Endothelial cell of umbilical vein (primary cell): ENCODE measurements at regions not wholly inside any gene's neighbourhood (a gene's known extent, or its start where the extent isn't known, plus 50 kb on each side); places are given as distances from the start of the nearest gene placed in this dataset.

Source experiments
- BruUV-seq: library from RNA; stranded (reverse); fragments of 400-500 nt; replicated peaks from 2 replicates; lab custom pipeline; 2021; lab: Mats Ljungman, UMichigan
- CTCF ChIA-PET: fragments of 300-600, 350-600 bp; sonication (Branson Sonifier 250); formaldehyde crosslinking; loops from one replicate; lab custom pipeline; 2021; ENCODE audit warnings: antibody characterized with exemption, inconsistent platforms; lab: Charles Lee
- POLR2A ChIA-PET: fragments of 300-600, 350-600 bp; sonication (Branson Sonifier 250); formaldehyde crosslinking; loops from one replicate; lab custom pipeline; 2021; ENCODE audit warnings: antibody characterized with exemption, inconsistent platforms; lab: Charles Lee
- DNase-seq: peaks from one replicate; pipeline ENCODE4 v3.0.0-alpha.2; 2011; ENCODE audit warnings: low read depth, low spot score
- FAIRE-seq: peaks from 2 replicates; lab custom pipeline; 2011; peaks lifted over from hg19 to GRCh38; lab: Jason Lieb, UNC
- H2AFZ ChIP-seq: 2 replicates; pipeline ENCODE4 v1.6.0; 2012; ENCODE audit warnings: low read depth, low read length, control low read depth, inconsistent platforms
- H3K27ac ChIP-seq: 2 replicates; pipeline ENCODE4 v1.5.1; 2011; ENCODE audit warnings: low read depth, mild to moderate bottlenecking, control low read depth, low read length, moderate library complexity; ENCODE audit not compliant: insufficient read depth
- H3K27me3 ChIP-seq, 2 experiments: 2 replicates each; pipeline versions ENCODE4 v1.6.0 to v1.6.1; 2011; ENCODE audit warnings: low read length in 2 of 2, mixed read lengths in 1 of 2; ENCODE audit not compliant: control insufficient read depth in 2 of 2, insufficient read depth in 2 of 2
- H3K36me3 ChIP-seq, 2 experiments: 2 replicates in 1 of 2; 3 replicates in 1 of 2; pipeline ENCODE4 v1.5.1; 2011; ENCODE audit warnings: low read length in 2 of 2, mild to moderate bottlenecking in 1 of 2, moderate library complexity in 1 of 2; ENCODE audit not compliant: control insufficient read depth in 2 of 2, insufficient read depth in 2 of 2; ENCODE audit errors: extremely low read depth in 1 of 2
- H3K4me1 ChIP-seq: 3 replicates; pipeline ENCODE4 v1.5.1; 2011; ENCODE audit warnings: mild to moderate bottlenecking, low read length; ENCODE audit not compliant: control insufficient read depth, insufficient read depth; ENCODE audit errors: extremely low read depth
- H3K4me2 ChIP-seq: 2 replicates; pipeline ENCODE4 v1.6.1; 2011; ENCODE audit warnings: low read length, control low read depth, mixed read lengths; ENCODE audit not compliant: insufficient read depth
- H3K4me3 ChIP-seq, 3 experiments: fragments of 200-600 bp in 1 of 3; sonication (generic), shearing (Covaris generic) in 1 of 3; replicated peaks in 1 of 3; 2 replicates each; pipeline ENCODE4 v1.5.1; 2011 to 2016; ENCODE audit warnings: control low read depth in 3 of 3, low read length in 3 of 3, mild to moderate bottlenecking in 2 of 3, inconsistent platforms in 1 of 3, low read depth in 1 of 3, moderate library complexity in 1 of 3; ENCODE audit not compliant: insufficient read depth in 1 of 3
- H3K79me2 ChIP-seq: 2 replicates; pipeline ENCODE4 v1.6.0; 2012; ENCODE audit warnings: low read length, inconsistent platforms; ENCODE audit not compliant: control insufficient read depth, insufficient read depth
- H3K9ac ChIP-seq: replicated peaks from 2 replicates; pipeline ENCODE3; 2011; ENCODE audit warnings: low read length, control low read depth; ENCODE audit not compliant: insufficient read depth; ENCODE audit errors: extremely low read depth
- H3K9me1 ChIP-seq: replicated peaks from 3 replicates; pipeline ENCODE4 v1.6.0; 2011; ENCODE audit warnings: mild to moderate bottlenecking, low read length; ENCODE audit not compliant: control insufficient read depth, insufficient read depth; ENCODE audit errors: extremely low read depth
- H3K9me3 ChIP-seq: replicated peaks from 2 replicates; pipeline ENCODE4 v1.5.1; 2012; ENCODE audit warnings: low read length, inconsistent platforms; ENCODE audit not compliant: control insufficient read depth, insufficient read depth
- H4K20me1 ChIP-seq: replicated peaks from 2 replicates; pipeline ENCODE3; 2011; ENCODE audit warnings: mild to moderate bottlenecking, low read length; ENCODE audit not compliant: control insufficient read depth, insufficient read depth; ENCODE audit errors: extremely low read depth
- CTCF ChIP-seq, 2 donors: IDR thresholded peaks; 1 replicate in 1 of 2; 2 replicates in 1 of 2; pipeline ENCODE4 v1.5.1; 2011; ENCODE audit warnings: low read length in 2 of 2, mild to moderate bottlenecking in 2 of 2, moderate library complexity in 2 of 2, control low read depth in 1 of 2, inconsistent platforms in 1 of 2, low read depth in 1 of 2; ENCODE audit not compliant: insufficient read depth in 1 of 2; ENCODE audit errors: extremely low read depth in 1 of 2
- EZH2 ChIP-seq: IDR thresholded peaks from 2 replicates; pipeline ENCODE4 v1.6.1; 2012; ENCODE audit warnings: borderline replicate concordance, low read depth, mild to moderate bottlenecking, moderate library complexity, low read length, inconsistent platforms; ENCODE audit not compliant: severe bottlenecking
- FOS ChIP-seq: IDR thresholded peaks from 2 replicates; pipeline ENCODE4 v1.6.1; 2011; ENCODE audit warnings: mild to moderate bottlenecking, low read length, moderate library complexity, borderline replicate concordance; ENCODE audit not compliant: insufficient read depth
- GATA2 ChIP-seq: IDR thresholded peaks from 2 replicates; pipeline ENCODE4 v1.7.0; 2011; ENCODE audit warnings: low read depth, mild to moderate bottlenecking, moderate library complexity, mixed read lengths, low read length; ENCODE audit not compliant: insufficient read length, insufficient read depth
- JUN ChIP-seq: IDR thresholded peaks from 2 replicates; pipeline ENCODE4 v1.6.1; 2011; ENCODE audit warnings: borderline replicate concordance, low read depth; ENCODE audit not compliant: insufficient read length, insufficient read depth
- MAX ChIP-seq: IDR thresholded peaks from 2 replicates; pipeline ENCODE4 v1.6.1; 2011; ENCODE audit not compliant: insufficient read depth, insufficient read length
- MYC ChIP-seq: IDR thresholded peaks from one replicate; pipeline ENCODE4 v1.6.1; 2011; ENCODE audit warnings: mild to moderate bottlenecking, low read depth, low read length
- POLR2A ChIP-seq: IDR thresholded peaks from 2 replicates; pipeline ENCODE4 v1.6.1; 2012; ENCODE audit warnings: low read depth, mild to moderate bottlenecking, control low read depth, low read length
- POLR2AphosphoS5 ChIP-seq: IDR thresholded peaks from 2 replicates; pipeline ENCODE4 v1.6.1; 2012; ENCODE audit warnings: low read depth, mild to moderate bottlenecking, control low read depth, low read length, moderate library complexity; ENCODE audit not compliant: insufficient read depth
- dilution Hi-C: fragments of 300-500 bp; cut with MboI; formaldehyde crosslinking; loops from one replicate; pipeline ENCODE4 v1.15.0; 2019; ENCODE audit warnings: low sequenced_read_pairs; ENCODE audit not compliant: extremely low pct_ligation_motif_present
- intact Hi-C: fragments of 100-400 bp; cut with micrococcal nuclease; formaldehyde crosslinking; loops from one replicate; pipeline ENCODE4 v1.10.0; 2022

- no peaks in the 10 kb centered on the region for H3K79me2 ChIP-seq
- H3K27me3 ChIP-seq, result no peaks in the 10 kb centered on the region
- no peak for TF ChIP-seq GATA2
- no peak for TF ChIP-seq MYC
- no peak for TF ChIP-seq CTCF (IDR thresholded peaks at IDR 0.05; ENCODE audit: extremely low read depth in 1 of 2, insufficient read depth in 1 of 2, low read depth in 1 of 2, low read length in 2 of 2)
- no peak for TF ChIP-seq POLR2A
- TF ChIP-seq MAX, result no peak
- TF ChIP-seq EZH2, result no peak
- TF ChIP-seq JUN, result no peak
- no peak for TF ChIP-seq FOS
- no peak for TF ChIP-seq POLR2AphosphoS5
- no peaks in the 10 kb centered on the region for H3K9me1 ChIP-seq
- intact Hi-C loops, result no loop called here
- H3K27ac ChIP-seq, result no peak overlapping the region
- no peaks in the 10 kb centered on the region for H3K9me3 ChIP-seq
- CTCF ChIA-PET, result no interaction called here
- DNase-seq (no peak), FAIRE-seq (no peak)
- no peak overlapping the region for H3K4me3 ChIP-seq
- POLR2A ChIA-PET, result no interaction called here
- H3K36me3 ChIP-seq, result no peaks in the 10 kb centered on the region
- no TSS peak for BruUV-seq
- H3K9ac ChIP-seq, result no peak overlapping the region
- dilution Hi-C loops, result no loop called here
- H2AFZ ChIP-seq, result no peak overlapping the region
- no peak overlapping the region for H3K4me2 ChIP-seq
- H4K20me1 ChIP-seq, result no peaks in the 10 kb centered on the region
- no peaks in the 10 kb centered on the region for H3K4me1 ChIP-seq
Observed at GRCh38 chr13:97719736-97720135, 233.7 kb upstream of the IPO5 start.
